GM23338 (cell line): ENCODE measurements at regions not wholly inside any gene's neighbourhood (a gene's known extent, or its start where the extent isn't known, plus 50 kb on each side); places are given as distances from the start of the nearest gene placed in this dataset.

Experiments
- ATAC-seq: fragments of 200-7000 bp; cut with Tn5 transposase; 3 replicates; pipeline ENCODE4 v1.9.1; 2020
- DNase-seq: peaks from one replicate; pipeline ENCODE4 v3.0.0-alpha.2; 2015; ENCODE audit warnings: low spot score
- H2AFZ ChIP-seq: fragments of 200-600 bp; sonication (generic); 2 replicates; pipeline ENCODE4 v1.8.0; 2016; ENCODE audit warnings: antibody characterized with exemption, mild to moderate bottlenecking, moderate library complexity
- H3F3A ChIP-seq: fragments of 200-600 bp; sonication (generic); replicated peaks from 2 replicates; pipeline ENCODE4 v1.8.0; 2017; ENCODE audit warnings: antibody characterized with exemption, mixed run types, low read depth
- H3K27ac ChIP-seq: fragments of 200-600 bp; sonication (generic); 2 replicates; pipeline ENCODE4 v1.6.1; 2016; ENCODE audit warnings: low read depth
- H3K27me3 ChIP-seq: fragments of 200-600 bp; sonication (generic); 2 replicates; pipeline ENCODE4 v1.8.0; 2016; ENCODE audit warnings: mild to moderate bottlenecking, mixed run types, moderate library complexity; ENCODE audit not compliant: insufficient read depth
- H3K36me3 ChIP-seq: fragments of 200-600 bp; sonication (generic); 2 replicates; pipeline ENCODE4 v1.8.0; 2016; ENCODE audit warnings: mild to moderate bottlenecking; ENCODE audit not compliant: insufficient read depth
- H3K4me1 ChIP-seq: fragments of 200-600 bp; sonication (generic); 2 replicates; pipeline ENCODE4 v1.8.0; 2016; ENCODE audit warnings: mild to moderate bottlenecking, moderate library complexity; ENCODE audit not compliant: insufficient read depth
- H3K4me2 ChIP-seq: fragments of 200-600 bp; sonication (generic); 2 replicates; pipeline ENCODE4 v1.7.1; 2017; ENCODE audit warnings: mixed run types
- H3K4me3 ChIP-seq: fragments of 200-600 bp; sonication (generic); 2 replicates; pipeline ENCODE4 v1.6.1; 2016; ENCODE audit warnings: mixed run types
- H3K79me2 ChIP-seq: fragments of 200-600 bp; sonication (generic); replicated peaks from 2 replicates; pipeline ENCODE4 v1.8.0; 2017; ENCODE audit warnings: mild to moderate bottlenecking; ENCODE audit not compliant: insufficient read depth
- H3K9me2 ChIP-seq: fragments of 200-600 bp; sonication (generic); 2 replicates; pipeline ENCODE4 v1.8.0; 2017; ENCODE audit not compliant: insufficient read depth
- H4K20me1 ChIP-seq: fragments of 200-600 bp; sonication (generic); replicated peaks from 2 replicates; pipeline ENCODE4 v1.8.0; 2017; ENCODE audit warnings: mild to moderate bottlenecking; ENCODE audit not compliant: insufficient read depth
- H3K27ac Mint-ChIP-seq: 2 replicates; pipeline ENCODE4 v1.8.0; 2020; ENCODE audit warnings: inconsistent platforms, mild to moderate bottlenecking, moderate library complexity, mixed read lengths
- H3K27me3 Mint-ChIP-seq: 3 replicates; pipeline ENCODE4 v1.8.0; 2022; ENCODE audit warnings: low read depth, mild to moderate bottlenecking, moderate library complexity, mixed read lengths, inconsistent platforms; ENCODE audit not compliant: insufficient read depth, poor library complexity
- H3K36me3 Mint-ChIP-seq: 3 replicates; pipeline ENCODE4 v1.8.0; 2021; ENCODE audit warnings: low read depth, mild to moderate bottlenecking, inconsistent platforms, moderate library complexity, mixed read lengths
- H3K4me1 Mint-ChIP-seq: 3 replicates; pipeline ENCODE4 v1.8.0; 2020; ENCODE audit warnings: mild to moderate bottlenecking, inconsistent platforms, mixed read lengths
- H3K4me3 Mint-ChIP-seq: 3 replicates; pipeline ENCODE4 v1.8.0; 2021; ENCODE audit warnings: moderate library complexity, mild to moderate bottlenecking, inconsistent platforms, mixed read lengths
- H3K9me3 Mint-ChIP-seq: 3 replicates; pipeline ENCODE4 v1.8.0; 2020; ENCODE audit warnings: moderate library complexity, mild to moderate bottlenecking, inconsistent platforms, mixed read lengths
- CREB1 ChIP-seq: fragments of 250-450 bp; sonication (Bioruptor Pico); IDR thresholded peaks from 2 replicates; pipeline ENCODE4 v1.5.0; 2020; ENCODE audit warnings: low read depth, mild to moderate bottlenecking, moderate library complexity
- CTCF ChIP-seq, 2 experiments: fragments of 200-600 bp in 1 of 2; sonication (generic) in 1 of 2; conservative IDR thresholded peaks; 2 replicates each; pipeline versions ENCODE4 v1.5.1 to v1.6.1; 2016 to 2017; ENCODE audit warnings: antibody characterized with exemption in 2 of 2, low read depth in 2 of 2, mild to moderate bottlenecking in 2 of 2, moderate library complexity in 1 of 2
- EZH2 ChIP-seq: fragments of 200-600 bp; sonication (generic); IDR thresholded peaks from one replicate; pipeline ENCODE4 v1.8.0; 2017; ENCODE audit warnings: antibody characterized with exemption, mild to moderate bottlenecking, low read depth; ENCODE audit not compliant: unreplicated experiment
- EZH2phosphoT487 ChIP-seq: fragments of 200-600 bp; sonication (generic); IDR thresholded peaks from one replicate; pipeline ENCODE4 v1.8.1; 2018; ENCODE audit warnings: antibody characterized with exemption; ENCODE audit not compliant: unreplicated experiment
- JUNB ChIP-seq: IDR thresholded peaks from one replicate; pipeline ENCODE4 v1.6.1; 2016; ENCODE audit warnings: antibody characterized with exemption; ENCODE audit not compliant: unreplicated experiment
- NANOG ChIP-seq: IDR thresholded peaks from 2 replicates; pipeline ENCODE4 v1.6.1; 2016; ENCODE audit warnings: antibody characterized with exemption, borderline replicate concordance
- POLR2AphosphoS5 ChIP-seq: IDR thresholded peaks from 2 replicates; pipeline ENCODE4 v1.6.1; 2016; ENCODE audit warnings: antibody characterized with exemption, low read depth
- ZNF331 ChIP-seq: fragments of 250-450 bp; sonication (Bioruptor Pico); IDR thresholded peaks from 2 replicates; pipeline ENCODE4 v1.5.0; 2020; ENCODE audit warnings: low read depth, mild to moderate bottlenecking, moderate library complexity
- ZNF462 ChIP-seq: fragments of 250-450 bp; sonication (Bioruptor Pico); IDR thresholded peaks from 2 replicates; pipeline ENCODE4 v1.5.0; 2020; ENCODE audit warnings: mild to moderate bottlenecking, moderate library complexity

GRCh38 chr9:109709866-109710265, 70.1 kb upstream of the PALM2AKAP2 start (continued):
- TF ChIP-seq ZNF462 (CRISPR knock-in tag): no peak
- TF ChIP-seq POLR2AphosphoS5: no peak
- TF ChIP-seq ZNF331 (CRISPR knock-in tag): no peak
- no peak for TF ChIP-seq NANOG
- no peak for TF ChIP-seq JUNB
- TF ChIP-seq CREB1 (CRISPR knock-in tag): no peak
- TF ChIP-seq EZH2phosphoT487: no peak
- no peak for TF ChIP-seq CTCF (conservative IDR thresholded peaks at IDR 0.05; ENCODE audit: low read depth in 2 of 2)

GRCh38 chr9:109710830-109711229, 69.2 kb upstream of the PALM2AKAP2 start:
- no peaks in the 10 kb centered on the region for H3K27me3 ChIP-seq
- H3K4me3 Mint-ChIP-seq: no peak overlapping the region
- TF ChIP-seq EZH2: no peak
- no peak for TF ChIP-seq ZNF462 (CRISPR knock-in tag)

More at GRCh38 chr9:109710830-109711229, 69.2 kb upstream of the PALM2AKAP2 start:
- ATAC-seq (no peak), DNase-seq (no peak)
- no peak overlapping the region for H3K27ac ChIP-seq
- H4K20me1 ChIP-seq: no peaks in the 10 kb centered on the region
- Mint-ChIP-seq H3K9me3 (no peaks in the 10 kb centered on the region), H3K27ac (no peak overlapping the region), H3K36me3 (no peaks in the 10 kb centered on the region), H3K27me3 (no peaks in the 10 kb centered on the region), H3K4me1 (peaks cover 4% of the 10 kb centered on the region; the same call in 1 of the 3 replicates)
- no peaks in the 10 kb centered on the region for H3F3A ChIP-seq
- no peaks in the 10 kb centered on the region for H3K4me1 ChIP-seq
- H3K4me2 ChIP-seq: no peak overlapping the region
- H2AFZ ChIP-seq: no peak overlapping the region
- no peaks in the 10 kb centered on the region for H3K79me2 ChIP-seq
- H3K36me3 ChIP-seq: no peaks in the 10 kb centered on the region
- no peak overlapping the region for H3K4me3 ChIP-seq
- H3K9me2 ChIP-seq: no peaks in the 10 kb centered on the region
